PC-3 (cell line): ENCODE measurements at regions not wholly inside any gene's neighbourhood (a gene's known extent, or its start where the extent isn't known, plus 50 kb on each side); places are given as distances from the start of the nearest gene placed in this dataset.

Experiments
- ATAC-seq: fragments of 200-7000 bp; cut with Tn5 transposase; 2 replicates; pipeline ENCODE4 v1.9.1; 2020; ENCODE audit warnings: mild to moderate bottlenecking, moderate library complexity
- BruUV-seq: library from RNA; stranded (reverse); fragments of 400-500 nt; replicated peaks from 2 replicates; lab custom pipeline; 2021; lab: Mats Ljungman, UMichigan
- CTCF ChIA-PET: fragments of 300-600 bp; sonication (Branson Sonifier 250); formaldehyde crosslinking; loops from one replicate; lab custom pipeline; 2022; ENCODE audit warnings: antibody characterized with exemption; lab: Charles Lee
- POLR2A ChIA-PET: fragments of 300-600 bp; sonication (Branson Sonifier 250); formaldehyde crosslinking; loops from one replicate; lab custom pipeline; 2022; ENCODE audit warnings: antibody characterized with exemption; ENCODE audit not compliant: unreplicated experiment; lab: Charles Lee
- DNase-seq: peaks from one replicate; pipeline ENCODE4 v3.0.0-alpha.2; 2015
- H2AFZ ChIP-seq: fragments of 300-600 bp; sonication (generic); 2 replicates; pipeline ENCODE4 v1.6.0; 2016; ENCODE audit warnings: antibody characterized with exemption, low read length
- H3F3A ChIP-seq: fragments of 300-600 bp; sonication (generic); one replicate; pipeline ENCODE4 v1.6.0; 2017; ENCODE audit warnings: antibody characterized with exemption, low read length, control low read depth, mild to moderate bottlenecking; ENCODE audit not compliant: unreplicated experiment
- H3K27ac ChIP-seq: fragments of 300-600 bp; sonication (generic); 2 replicates; pipeline ENCODE4 v1.5.1; 2016; ENCODE audit warnings: mild to moderate bottlenecking, low read length
- H3K27me3 ChIP-seq: fragments of 300-600 bp; sonication (generic); 2 replicates; pipeline ENCODE4 v1.6.1; 2016; ENCODE audit warnings: low read length, mixed read lengths
- H3K36me3 ChIP-seq: fragments of 300-600 bp; sonication (generic); 2 replicates; pipeline ENCODE4 v1.6.1; 2016; ENCODE audit warnings: low read depth, mixed run types, low read length, mixed read lengths
- H3K4me1 ChIP-seq: fragments of 300-600 bp; sonication (generic); 2 replicates; pipeline ENCODE4 v1.5.1; 2016; ENCODE audit warnings: low read length; ENCODE audit not compliant: insufficient read depth
- H3K4me2 ChIP-seq: fragments of 300-600 bp; sonication (generic); 2 replicates; pipeline ENCODE4 v1.6.0; 2016; ENCODE audit warnings: low read length
- H3K4me3 ChIP-seq: fragments of 300-600 bp; sonication (generic); 2 replicates; pipeline ENCODE4 v1.5.1; 2016; ENCODE audit warnings: mild to moderate bottlenecking, low read length, mixed read lengths
- H3K79me2 ChIP-seq: fragments of 300-600 bp; sonication (generic); 2 replicates; pipeline ENCODE4 v1.6.1; 2017; ENCODE audit warnings: low read length, mixed read lengths
- H3K9ac ChIP-seq: fragments of 300-600 bp; sonication (generic); 2 replicates; pipeline ENCODE4 v1.6.0; 2016; ENCODE audit warnings: mild to moderate bottlenecking, low read length
- H3K9me2 ChIP-seq: fragments of 300-600 bp; sonication (generic); replicated peaks from 2 replicates; pipeline ENCODE4 v1.6.1; 2016; ENCODE audit warnings: mixed run types, low read length, mixed read lengths
- H3K9me3 ChIP-seq: fragments of 300-600 bp; sonication (generic); 2 replicates; pipeline ENCODE4 v1.6.1; 2016; ENCODE audit warnings: low read length, mixed read lengths
- H4K20me1 ChIP-seq: fragments of 300-600 bp; sonication (generic); 2 replicates; pipeline ENCODE4 v1.6.1; 2016; ENCODE audit warnings: low read length, mixed read lengths
- CTCF ChIP-seq: fragments of 300-600 bp; sonication (generic); conservative IDR thresholded peaks from 2 replicates; pipeline ENCODE4 v1.5.1; 2017; ENCODE audit warnings: antibody characterized with exemption, low read depth, mild to moderate bottlenecking, low read length
- EZH2 ChIP-seq: fragments of 300-600 bp; sonication (generic); IDR thresholded peaks from one replicate; pipeline ENCODE4 v1.6.1; 2017; ENCODE audit warnings: antibody characterized with exemption, mild to moderate bottlenecking, low read length; ENCODE audit not compliant: unreplicated experiment
- EZH2phosphoT487 ChIP-seq: fragments of 300-600 bp; sonication (generic); IDR thresholded peaks from 2 replicates; pipeline ENCODE4 v1.6.1; 2018; ENCODE audit warnings: mild to moderate bottlenecking, antibody characterized with exemption, low read length, borderline replicate concordance
- intact Hi-C: fragments of 100-400 bp; cut with micrococcal nuclease; formaldehyde crosslinking; loops from 2 replicates; pipeline ENCODE4 v1.9.0; 2023

GRCh38 chr14:34003691-34004090 is 52.8 kb upstream of the EGLN3 start:
- no peaks in the 10 kb centered on the region for H3F3A ChIP-seq
- TF ChIP-seq EZH2, result no peak
- TF ChIP-seq CTCF, result no peak
- TF ChIP-seq EZH2phosphoT487, result no peak
- no peak overlapping the region for H3K4me2 ChIP-seq
- H3K9me3 ChIP-seq, result no peaks in the 10 kb centered on the region
- POLR2A ChIA-PET, result no interaction called here
- BruUV-seq, result no TSS peak
- no peaks in the 10 kb centered on the region for H3K9me2 ChIP-seq
- no peak overlapping the region for H3K4me3 ChIP-seq
- CTCF ChIA-PET, result no interaction called here
- peaks cover 41% of the 10 kb centered on the region for H3K27me3 ChIP-seq
- no peak overlapping the region for H2AFZ ChIP-seq
- H3K4me1 ChIP-seq, result no peaks in the 10 kb centered on the region
- DNase-seq (no peak), ATAC-seq (no peak)
- H4K20me1 ChIP-seq, result no peaks in the 10 kb centered on the region
- H3K79me2 ChIP-seq, result no peaks in the 10 kb centered on the region
- H3K9ac ChIP-seq, result no peak overlapping the region
- H3K36me3 ChIP-seq, result no peaks in the 10 kb centered on the region
- intact Hi-C loops, result no loop called here
- no peak overlapping the region for H3K27ac ChIP-seq

GRCh38 chr14:34003082-34003668 is 52.3 kb upstream of the EGLN3 start:
- ChIA-PET CTCF (no interaction called here), POLR2A (no interaction called here)
- no peaks in the 10 kb centered on the region for H3F3A ChIP-seq
- H3K79me2 ChIP-seq, result no peaks in the 10 kb centered on the region
- no peaks in the 10 kb centered on the region for H3K36me3 ChIP-seq
- H3K4me2 ChIP-seq, result no peak overlapping the region
- no peaks in the 10 kb centered on the region for H3K9me2 ChIP-seq
- H3K27ac ChIP-seq, result no peak overlapping the region
- no peaks in the 10 kb centered on the region for H3K9me3 ChIP-seq
- BruUV-seq, result no TSS peak
- no peak overlapping the region for H3K4me3 ChIP-seq
- H4K20me1 ChIP-seq, result no peaks in the 10 kb centered on the region
- no peaks in the 10 kb centered on the region for H3K4me1 ChIP-seq
- TF ChIP-seq CTCF (no peak), EZH2 (no peak), EZH2phosphoT487 (no peak)
- no peak overlapping the region for H2AFZ ChIP-seq
- DNase-seq (no peak), ATAC-seq (no peak)
- no peak overlapping the region for H3K9ac ChIP-seq
- H3K27me3 ChIP-seq, result peaks cover 41% of the 10 kb centered on the region
- intact Hi-C loops, result no loop called here
